ENCODE measurements at regions not wholly inside any gene's neighbourhood (a gene's known extent, or its start where the extent isn't known, plus 50 kb on each side); places are given as distances from the start of the nearest gene placed in this dataset.

- no CpG with 5 or more reads among the region's 2 CpGs for WGBS (ENCODE audit: extremely low coverage, insufficient coverage, insufficient read length)
- H3K9ac ChIP-seq (ENCODE audit: low read length) = no peak overlapping the region
- no peak overlapping the region for H2BK5ac ChIP-seq (ENCODE audit: low read depth, low read length, poor library complexity)
- no peak overlapping the region for H3K14ac ChIP-seq (ENCODE audit: low read length)
- no peaks in the 10 kb centered on the region for H3K79me1 ChIP-seq (ENCODE audit: low read length)
- H2AK5ac ChIP-seq (ENCODE audit: low read length) = no peak overlapping the region
- H3K79me2 ChIP-seq (ENCODE audit: control insufficient read depth, insufficient read depth, low read length, poor library complexity) = no peaks in the 10 kb centered on the region
- no peak overlapping the region for H3K23ac ChIP-seq (ENCODE audit: low read length)
- H3K4me3 ChIP-seq (ENCODE audit: low read depth, low read length) = no peak overlapping the region
- no peaks in the 10 kb centered on the region for H3K9me3 ChIP-seq (ENCODE audit: insufficient read depth, low read depth, low read length)
- no peak overlapping the region for H3K27ac ChIP-seq (ENCODE audit: low read depth, low read length)
- H4K91ac ChIP-seq (ENCODE audit: low read depth, low read length) = no peak overlapping the region
- no peak overlapping the region for H3K18ac ChIP-seq (ENCODE audit: low read length)
- no peaks in the 10 kb centered on the region for H3K27me3 ChIP-seq (ENCODE audit: insufficient read depth, low read length)
- no peak overlapping the region for H4K12ac ChIP-seq (ENCODE audit: low read depth, low read length)
- no peak overlapping the region for H2AFZ ChIP-seq (ENCODE audit: insufficient read depth, low read length, poor library complexity)
- H4K8ac ChIP-seq (ENCODE audit: low read depth, low read length) = no peak overlapping the region
- H2BK12ac ChIP-seq (ENCODE audit: low read length) = no peak overlapping the region
- no peaks in the 10 kb centered on the region for H3K4me1 ChIP-seq (ENCODE audit: control insufficient read depth in 1 of 2, insufficient read depth in 2 of 2, low read length in 2 of 2)
- H3K4me2 ChIP-seq (ENCODE audit: low read length) = peak overlapping the region; percentile 8
- DNase-seq = no peak
- no peaks in the 10 kb centered on the region for H3K36me3 ChIP-seq (ENCODE audit: control insufficient read depth in 1 of 2, insufficient read depth in 2 of 2, low read length in 2 of 2)
- no peak overlapping the region for H2BK120ac ChIP-seq (ENCODE audit: insufficient read depth, low read length, poor library complexity)
- no peak overlapping the region for H3K4ac ChIP-seq (ENCODE audit: low read depth, low read length)
Observed at GRCh38 chr3:18666655-18667054, 241.5 kb upstream of the SATB1 start.

GRCh38 chr3:18660059-18660458 lies 234.9 kb upstream of the SATB1 start:
- no peak overlapping the region for H3K4me3 ChIP-seq (ENCODE audit: low read depth, low read length)
- no peak for DNase-seq
- no peak overlapping the region for H3K14ac ChIP-seq (ENCODE audit: low read length)

GRCh38 chr3:18657858-18658820 lies 233.0 kb upstream of the SATB1 start:
- no peak overlapping the region for H3K23ac ChIP-seq (ENCODE audit: low read length)
- H3K4me3 ChIP-seq (ENCODE audit: low read depth, low read length) = no peak overlapping the region
- H4K8ac ChIP-seq (ENCODE audit: low read depth, low read length) = no peak overlapping the region
- no peaks in the 10 kb centered on the region for H3K9me3 ChIP-seq (ENCODE audit: insufficient read depth, low read depth, low read length)
- no peak overlapping the region for H2BK5ac ChIP-seq (ENCODE audit: low read depth, low read length, poor library complexity)
- H3K27ac ChIP-seq (ENCODE audit: low read depth, low read length) = no peak overlapping the region
- H3K27me3 ChIP-seq (ENCODE audit: insufficient read depth, low read length) = no peaks in the 10 kb centered on the region
- no peak overlapping the region for H3K4me2 ChIP-seq (ENCODE audit: low read length)
- H2AFZ ChIP-seq (ENCODE audit: insufficient read depth, low read length, poor library complexity) = no peak overlapping the region
- peaks cover 0 to 1% of the 10 kb centered on the region in 2 experiments for H3K4me1 ChIP-seq (ENCODE audit: control insufficient read depth in 1 of 2, insufficient read depth in 2 of 2, low read length in 2 of 2)
- no peaks in the 10 kb centered on the region for H3K79me1 ChIP-seq (ENCODE audit: low read length)
- H2BK120ac ChIP-seq (ENCODE audit: insufficient read depth, low read length, poor library complexity) = no peak overlapping the region
- H3K36me3 ChIP-seq (ENCODE audit: control insufficient read depth in 1 of 2, insufficient read depth in 2 of 2, low read length in 2 of 2) = no peaks in the 10 kb centered on the region
- H3K79me2 ChIP-seq (ENCODE audit: control insufficient read depth, insufficient read depth, low read length, poor library complexity) = no peaks in the 10 kb centered on the region
- H2AK5ac ChIP-seq (ENCODE audit: low read length) = no peak overlapping the region
- no peak overlapping the region for H3K4ac ChIP-seq (ENCODE audit: low read depth, low read length)
- no peak overlapping the region for H2BK12ac ChIP-seq (ENCODE audit: low read length)
- H3K9ac ChIP-seq (ENCODE audit: low read length) = no peak overlapping the region
- no peak overlapping the region for H3K18ac ChIP-seq (ENCODE audit: low read length)
- peak; percentile 3 to 9 for DNase-seq
- no CpG with 5 or more reads among the region's 6 CpGs for WGBS (ENCODE audit: extremely low coverage, insufficient coverage, insufficient read length)
- no peak overlapping the region for H4K91ac ChIP-seq (ENCODE audit: low read depth, low read length)
- H4K12ac ChIP-seq (ENCODE audit: low read depth, low read length) = no peak overlapping the region
- H3K14ac ChIP-seq (ENCODE audit: low read length) = no peak overlapping the region

More at GRCh38 chr3:18660059-18660458, 234.9 kb upstream of the SATB1 start:
- Histone ChIP-seq H3K4me1 (ENCODE audit: control insufficient read depth in 1 of 2, insufficient read depth in 2 of 2, low read length in 2 of 2) (peaks cover 0 to 1% of the 10 kb centered on the region in 2 experiments), H3K4ac (ENCODE audit: low read depth, low read length) (no peak overlapping the region), H3K27ac (ENCODE audit: low read depth, low read length) (no peak overlapping the region), H3K79me2 (ENCODE audit: control insufficient read depth, insufficient read depth, low read length, poor library complexity) (no peaks in the 10 kb centered on the region), H3K18ac (ENCODE audit: low read length) (no peak overlapping the region), H3K79me1 (ENCODE audit: low read length) (no peaks in the 10 kb centered on the region), H3K23ac (ENCODE audit: low read length) (no peak overlapping the region), H3K9ac (ENCODE audit: low read length) (no peak overlapping the region), H4K91ac (ENCODE audit: low read depth, low read length) (no peak overlapping the region), H2BK5ac (ENCODE audit: low read depth, low read length, poor library complexity) (no peak overlapping the region), H2BK120ac (ENCODE audit: insufficient read depth, low read length, poor library complexity) (no peak overlapping the region), H3K27me3 (ENCODE audit: insufficient read depth, low read length) (no peaks in the 10 kb centered on the region), H2AFZ (ENCODE audit: insufficient read depth, low read length, poor library complexity) (no peak overlapping the region), H3K4me2 (ENCODE audit: low read length) (no peak overlapping the region), H4K8ac (ENCODE audit: low read depth, low read length) (no peak overlapping the region), H2BK12ac (ENCODE audit: low read length) (no peak overlapping the region), H2AK5ac (ENCODE audit: low read length) (no peak overlapping the region), H3K36me3 (ENCODE audit: control insufficient read depth in 1 of 2, insufficient read depth in 2 of 2, low read length in 2 of 2) (no peaks in the 10 kb centered on the region), H4K12ac (ENCODE audit: low read depth, low read length) (no peak overlapping the region), H3K9me3 (ENCODE audit: insufficient read depth, low read depth, low read length) (no peaks in the 10 kb centered on the region)

- WGBS (ENCODE audit: extremely low coverage, insufficient coverage, insufficient read length) = no CpG with 5 or more reads among the region's 5 CpGs
- Histone ChIP-seq H2BK12ac (ENCODE audit: low read length) (no peak overlapping the region), H3K36me3 (ENCODE audit: control insufficient read depth in 1 of 2, insufficient read depth in 2 of 2, low read length in 2 of 2) (no peaks in the 10 kb centered on the region), H3K4ac (ENCODE audit: low read depth, low read length) (no peak overlapping the region), H3K27ac (ENCODE audit: low read depth, low read length) (no peak overlapping the region), H4K12ac (ENCODE audit: low read depth, low read length) (no peak overlapping the region), H2AFZ (ENCODE audit: insufficient read depth, low read length, poor library complexity) (no peak overlapping the region), H2AK5ac (ENCODE audit: low read length) (no peak overlapping the region), H3K4me3 (ENCODE audit: low read depth, low read length) (no peak overlapping the region), H3K9me3 (ENCODE audit: insufficient read depth, low read depth, low read length) (no peaks in the 10 kb centered on the region), H3K14ac (ENCODE audit: low read length) (no peak overlapping the region), H3K27me3 (ENCODE audit: insufficient read depth, low read length) (no peaks in the 10 kb centered on the region), H2BK120ac (ENCODE audit: insufficient read depth, low read length, poor library complexity) (no peak overlapping the region), H3K79me1 (ENCODE audit: low read length) (no peaks in the 10 kb centered on the region), H2BK5ac (ENCODE audit: low read depth, low read length, poor library complexity) (no peak overlapping the region), H3K79me2 (ENCODE audit: control insufficient read depth, insufficient read depth, low read length, poor library complexity) (no peaks in the 10 kb centered on the region), H4K8ac (ENCODE audit: low read depth, low read length) (no peak overlapping the region), H3K23ac (ENCODE audit: low read length) (no peak overlapping the region), H4K91ac (ENCODE audit: low read depth, low read length) (no peak overlapping the region), H3K4me1 (ENCODE audit: control insufficient read depth in 1 of 2, insufficient read depth in 2 of 2, low read length in 2 of 2) (peaks cover 0 to 1% of the 10 kb centered on the region in 2 experiments), H3K4me2 (ENCODE audit: low read length) (no peak overlapping the region), H3K9ac (ENCODE audit: low read length) (no peak overlapping the region), H3K18ac (ENCODE audit: low read length) (no peak overlapping the region)
- DNase-seq = no peak
Observed at GRCh38 chr3:18656866-18657265, 231.7 kb upstream of the SATB1 start.
